Mesenchymal stem cell (in vitro differentiated cells and primary cell): ENCODE measurements at regions not wholly inside any gene's neighbourhood (a gene's known extent, or its start where the extent isn't known, plus 50 kb on each side); places are given as distances from the start of the nearest gene placed in this dataset.

ENCODE experiments used
- DNase-seq: peaks from one replicate; pipeline ENCODE4 v3.0.0-alpha.2; 2013
- H2AFZ ChIP-seq: one replicate; pipeline ENCODE4 v1.6.1; 2013; ENCODE audit warnings: low read depth, mild to moderate bottlenecking, control low read depth, inconsistent platforms, low read length, moderate library complexity
- H2AK5ac ChIP-seq: 2 replicates; pipeline ENCODE4 v1.6.1; 2013; ENCODE audit warnings: low read length, moderate library complexity, mild to moderate bottlenecking, inconsistent platforms; ENCODE audit not compliant: severe bottlenecking
- H2BK120ac ChIP-seq: one replicate; pipeline ENCODE4 v1.6.1; 2013; ENCODE audit warnings: low read depth, mild to moderate bottlenecking, inconsistent platforms, low read length, moderate library complexity
- H2BK12ac ChIP-seq, 2 experiments: one replicate each; pipeline ENCODE4 v1.6.1; 2013; ENCODE audit warnings: inconsistent platforms in 2 of 2, low read length in 2 of 2, mild to moderate bottlenecking in 2 of 2, moderate library complexity in 2 of 2, control low read depth in 1 of 2
- H2BK15ac ChIP-seq: one replicate; pipeline ENCODE4 v1.6.1; 2013; ENCODE audit warnings: mild to moderate bottlenecking, low read depth, inconsistent platforms; ENCODE audit not compliant: poor library complexity, severe bottlenecking
- H2BK5ac ChIP-seq: 2 replicates; pipeline ENCODE4 v1.6.1; 2013; ENCODE audit warnings: low read depth, mild to moderate bottlenecking, low read length, control low read depth, inconsistent platforms; ENCODE audit not compliant: poor library complexity, severe bottlenecking
- H3K14ac ChIP-seq, 2 experiments: one replicate each; pipeline ENCODE4 v1.6.1; 2013; ENCODE audit warnings: inconsistent platforms in 2 of 2, low read length in 2 of 2, control low read depth in 1 of 2, mild to moderate bottlenecking in 1 of 2, moderate library complexity in 1 of 2
- H3K18ac ChIP-seq, 2 experiments: one replicate each; pipeline ENCODE4 v1.6.1; 2013; ENCODE audit warnings: inconsistent platforms in 2 of 2, low read length in 2 of 2, control low read depth in 1 of 2, low read depth in 1 of 2, mild to moderate bottlenecking in 1 of 2
- H3K23ac ChIP-seq, 2 experiments: one replicate each; pipeline ENCODE4 v1.6.1; 2013; ENCODE audit warnings: inconsistent platforms in 2 of 2, low read length in 2 of 2, mild to moderate bottlenecking in 2 of 2, moderate library complexity in 2 of 2, control low read depth in 1 of 2
- H3K27ac ChIP-seq: 2 replicates; pipeline ENCODE4 v1.5.1; 2013; ENCODE audit warnings: mild to moderate bottlenecking, moderate library complexity, low read length, control low read depth, inconsistent platforms; ENCODE audit not compliant: poor library complexity, severe bottlenecking
- H3K27me3 ChIP-seq, 2 experiments: 2 replicates each; pipeline versions ENCODE4 v1.6.1 to v1.7.0; 2013; ENCODE audit warnings: low read length in 2 of 2, mild to moderate bottlenecking in 2 of 2, moderate library complexity in 2 of 2, control low read depth in 1 of 2, inconsistent platforms in 1 of 2; ENCODE audit not compliant: control insufficient read depth in 1 of 2, insufficient read depth in 1 of 2
- H3K36me3 ChIP-seq, 2 experiments: 2 replicates each; pipeline versions ENCODE4 v1.6.1 to v1.7.0; 2013; ENCODE audit warnings: low read length in 2 of 2, control low read depth in 1 of 2, inconsistent platforms in 1 of 2, low read depth in 1 of 2, mild to moderate bottlenecking in 1 of 2; ENCODE audit not compliant: insufficient read depth in 2 of 2, control insufficient read depth in 1 of 2
- H3K4ac ChIP-seq, 2 experiments: one replicate each; pipeline ENCODE4 v1.6.1; 2013; ENCODE audit warnings: inconsistent platforms in 2 of 2, low read length in 2 of 2, mild to moderate bottlenecking in 2 of 2, moderate library complexity in 2 of 2, control low read depth in 1 of 2, low read depth in 1 of 2
- H3K4me1 ChIP-seq: 2 replicates; pipeline ENCODE4 v1.6.1; 2013; ENCODE audit warnings: low read depth, low read length, control low read depth; ENCODE audit not compliant: control insufficient read depth, insufficient read depth
- H3K4me2 ChIP-seq: 2 replicates; pipeline ENCODE4 v1.6.1; 2013; ENCODE audit warnings: low read length, mild to moderate bottlenecking, inconsistent platforms; ENCODE audit not compliant: poor library complexity, severe bottlenecking
- H3K4me3 ChIP-seq, 2 experiments: 2 replicates each; pipeline versions ENCODE4 v1.5.1 to v1.7.0; 2013; ENCODE audit warnings: low read length in 2 of 2, mild to moderate bottlenecking in 2 of 2, control low read depth in 1 of 2, low read depth in 1 of 2; ENCODE audit not compliant: insufficient read depth in 1 of 2
- H3K79me1 ChIP-seq: replicated peaks from 2 replicates; pipeline ENCODE4 v1.6.1; 2013; ENCODE audit warnings: mild to moderate bottlenecking, control low read depth, low read length, inconsistent platforms; ENCODE audit not compliant: poor library complexity, severe bottlenecking
- H3K9ac ChIP-seq: 2 replicates; pipeline ENCODE4 v1.7.0; 2013; ENCODE audit warnings: mild to moderate bottlenecking, low read length, moderate library complexity
- H3K9me3 ChIP-seq: 2 replicates; pipeline ENCODE4 v1.7.0; 2013; ENCODE audit warnings: mild to moderate bottlenecking, low read length; ENCODE audit not compliant: control insufficient read depth
- H4K8ac ChIP-seq: one replicate; pipeline ENCODE4 v1.6.1; 2013; ENCODE audit warnings: inconsistent platforms, mild to moderate bottlenecking, low read length, moderate library complexity
- H4K91ac ChIP-seq: one replicate; pipeline ENCODE4 v1.6.1; 2013; ENCODE audit warnings: mild to moderate bottlenecking, low read length, inconsistent platforms
- WGBS: methylation state at CpG from one replicate; pipeline ENCODE4 v1.1.7; 2013; ENCODE audit warnings: mixed read lengths; 5-methylcytosine and 5-hydroxymethylcytosine counted together

- Histone ChIP-seq H3K23ac (no peak overlapping the region), H3K27ac (no peak overlapping the region)
These were observed 89.0 kb downstream of the NAF1 start for GRCh38 chr4:163077680-163078079.

GRCh38 chr4:163072222-163072621 is 94.5 kb downstream of the NAF1 start:
- no peak overlapping the region for H3K27ac ChIP-seq
- H3K18ac ChIP-seq = no peak overlapping the region
- H2AFZ ChIP-seq = no peak overlapping the region
- no peak overlapping the region for H3K4me2 ChIP-seq
- H4K91ac ChIP-seq = no peak overlapping the region
- no peak overlapping the region for H3K4ac ChIP-seq
- H3K9ac ChIP-seq = no peak overlapping the region
- H2BK5ac ChIP-seq = no peak overlapping the region
- no peaks in the 10 kb centered on the region for H3K27me3 ChIP-seq
- no peak overlapping the region for H3K14ac ChIP-seq
- H3K9me3 ChIP-seq = no peaks in the 10 kb centered on the region
- H3K4me1 ChIP-seq = no peaks in the 10 kb centered on the region
- H4K8ac ChIP-seq = no peak overlapping the region
- DNase-seq = no peak
- no peak overlapping the region for H2BK120ac ChIP-seq
- no peak overlapping the region for H2BK15ac ChIP-seq
- H3K4me3 ChIP-seq = no peak overlapping the region
- WGBS = no CpG with 5 or more reads among the region's 4 CpGs
- no peak overlapping the region for H2AK5ac ChIP-seq
- H3K23ac ChIP-seq = no peak overlapping the region
- H2BK12ac ChIP-seq = no peak overlapping the region
- H3K79me1 ChIP-seq = no peaks in the 10 kb centered on the region
- H3K36me3 ChIP-seq = no peaks in the 10 kb centered on the region

More at GRCh38 chr4:163077680-163078079, 89.0 kb downstream of the NAF1 start:
- Histone ChIP-seq H3K79me1 (no peaks in the 10 kb centered on the region), H4K8ac (no peak overlapping the region), H2BK5ac (no peak overlapping the region), H3K9me3 (no peaks in the 10 kb centered on the region), H4K91ac (no peak overlapping the region), H2AK5ac (no peak overlapping the region), H2AFZ (no peak overlapping the region), H3K4me2 (no peak overlapping the region), H3K14ac (no peak overlapping the region), H3K4ac (no peak overlapping the region), H2BK15ac (no peak overlapping the region), H3K36me3 (no peaks in the 10 kb centered on the region), H3K9ac (no peak overlapping the region), H3K4me1 (no peaks in the 10 kb centered on the region), H2BK12ac (no peak overlapping the region), H3K27me3 (no peaks in the 10 kb centered on the region), H3K4me3 (no peak overlapping the region), H3K18ac (no peak overlapping the region), H2BK120ac (no peak overlapping the region)
- DNase-seq = no peak
- 95% methylated on average over 1 of the region's 1 CpG for WGBS

- H3K79me1 ChIP-seq = no peaks in the 10 kb centered on the region
- H3K9ac ChIP-seq = no peak overlapping the region
- H3K4ac ChIP-seq = no peak overlapping the region
- no peak overlapping the region for H2BK120ac ChIP-seq
- no peaks in the 10 kb centered on the region for H3K4me1 ChIP-seq
- no peaks in the 10 kb centered on the region for H3K27me3 ChIP-seq
- H2BK12ac ChIP-seq = no peak overlapping the region
- H2AFZ ChIP-seq = no peak overlapping the region
- H3K14ac ChIP-seq = no peak overlapping the region
- no peak overlapping the region for H4K8ac ChIP-seq
- H2BK5ac ChIP-seq = no peak overlapping the region
- H3K9me3 ChIP-seq = no peaks in the 10 kb centered on the region
- no peak overlapping the region for H2AK5ac ChIP-seq
- no peak overlapping the region for H2BK15ac ChIP-seq
- DNase-seq = no peak
- H3K27ac ChIP-seq = no peak overlapping the region
- no peak overlapping the region for H3K4me2 ChIP-seq
- H3K36me3 ChIP-seq = no peaks in the 10 kb centered on the region
- no peak overlapping the region for H3K18ac ChIP-seq
- H3K4me3 ChIP-seq = no peak overlapping the region
- H3K23ac ChIP-seq = no peak overlapping the region
- H4K91ac ChIP-seq = no peak overlapping the region
These were observed 95.4 kb downstream of the NAF1 start for GRCh38 chr4:163071308-163071707.

- H3K27me3 ChIP-seq = no peaks in the 10 kb centered on the region
- no peak overlapping the region for H2AFZ ChIP-seq
- H2BK12ac ChIP-seq = no peak overlapping the region
- no peaks in the 10 kb centered on the region for H3K79me1 ChIP-seq
- H2AK5ac ChIP-seq = no peak overlapping the region
- no peak overlapping the region for H3K14ac ChIP-seq
- H2BK5ac ChIP-seq = no peak overlapping the region
- no peak overlapping the region for H3K27ac ChIP-seq
- H3K9me3 ChIP-seq = no peaks in the 10 kb centered on the region
- H3K18ac ChIP-seq = no peak overlapping the region
- DNase-seq = no peak
- no peak overlapping the region for H3K4ac ChIP-seq
- H2BK15ac ChIP-seq = no peak overlapping the region
- H4K8ac ChIP-seq = no peak overlapping the region
- no peak overlapping the region for H3K4me3 ChIP-seq
- no peak overlapping the region for H2BK120ac ChIP-seq
- no peak overlapping the region for H3K23ac ChIP-seq
- no peak overlapping the region for H3K9ac ChIP-seq
- no peaks in the 10 kb centered on the region for H3K4me1 ChIP-seq
- 56% methylated on average over 2 of the region's 2 CpGs for WGBS
- H4K91ac ChIP-seq = no peak overlapping the region
- no peaks in the 10 kb centered on the region for H3K36me3 ChIP-seq
- no peak overlapping the region for H3K4me2 ChIP-seq
These were observed 96.7 kb downstream of the NAF1 start for GRCh38 chr4:163070023-163070422.
